ENCODE measurements at regions not wholly inside any gene's neighbourhood (a gene's known extent, or its start where the extent isn't known, plus 50 kb on each side); places are given as distances from the start of the nearest gene placed in this dataset.

DNA sequence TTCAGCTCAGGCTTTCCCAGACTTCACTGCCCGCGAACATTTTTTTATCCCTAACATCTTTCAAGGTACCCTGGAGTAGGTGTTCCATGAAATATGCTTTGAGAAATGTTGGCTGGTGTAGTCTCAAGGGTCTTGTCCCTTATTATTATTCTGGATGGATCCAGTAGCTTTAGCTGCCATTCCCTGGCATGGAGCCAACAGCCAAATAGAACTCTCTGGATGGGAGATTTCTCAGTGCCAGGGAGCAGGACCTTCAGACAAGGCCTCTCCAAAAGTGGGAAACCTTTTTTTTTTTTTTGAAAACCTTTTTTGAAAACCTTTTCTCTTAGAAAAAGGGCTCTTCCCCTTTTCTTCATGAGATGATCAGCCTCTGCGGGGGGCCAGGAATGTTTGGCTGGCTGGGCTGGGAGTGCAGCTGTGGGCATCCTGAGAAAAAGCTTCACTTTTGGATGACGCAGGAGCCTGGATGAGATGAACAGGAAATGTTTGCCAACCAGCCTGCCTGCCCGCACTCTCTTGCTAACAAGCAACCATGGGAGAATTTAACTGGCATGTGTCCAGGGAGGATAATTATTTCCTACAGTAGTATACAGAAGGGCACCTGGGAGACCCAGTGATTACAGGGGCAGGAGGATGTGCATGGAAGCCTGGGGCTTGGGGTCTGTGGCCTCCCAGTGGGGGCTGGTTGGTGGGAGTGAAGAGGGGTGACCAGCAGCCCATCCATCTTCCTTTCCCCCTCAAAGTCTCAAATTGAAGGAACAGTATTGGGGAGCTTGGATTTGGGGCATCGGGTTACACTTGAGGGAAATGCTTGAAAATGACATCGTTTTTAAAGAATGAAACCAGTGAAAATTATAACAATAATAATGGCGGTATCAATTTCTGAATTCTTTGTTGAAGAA, 109.1 kb upstream of the LRIG1 start:
- TF ChIP-seq EZH2 (IDR thresholded peaks at IDR 0.05), result no peak
- TF ChIP-seq, protein P1, sequence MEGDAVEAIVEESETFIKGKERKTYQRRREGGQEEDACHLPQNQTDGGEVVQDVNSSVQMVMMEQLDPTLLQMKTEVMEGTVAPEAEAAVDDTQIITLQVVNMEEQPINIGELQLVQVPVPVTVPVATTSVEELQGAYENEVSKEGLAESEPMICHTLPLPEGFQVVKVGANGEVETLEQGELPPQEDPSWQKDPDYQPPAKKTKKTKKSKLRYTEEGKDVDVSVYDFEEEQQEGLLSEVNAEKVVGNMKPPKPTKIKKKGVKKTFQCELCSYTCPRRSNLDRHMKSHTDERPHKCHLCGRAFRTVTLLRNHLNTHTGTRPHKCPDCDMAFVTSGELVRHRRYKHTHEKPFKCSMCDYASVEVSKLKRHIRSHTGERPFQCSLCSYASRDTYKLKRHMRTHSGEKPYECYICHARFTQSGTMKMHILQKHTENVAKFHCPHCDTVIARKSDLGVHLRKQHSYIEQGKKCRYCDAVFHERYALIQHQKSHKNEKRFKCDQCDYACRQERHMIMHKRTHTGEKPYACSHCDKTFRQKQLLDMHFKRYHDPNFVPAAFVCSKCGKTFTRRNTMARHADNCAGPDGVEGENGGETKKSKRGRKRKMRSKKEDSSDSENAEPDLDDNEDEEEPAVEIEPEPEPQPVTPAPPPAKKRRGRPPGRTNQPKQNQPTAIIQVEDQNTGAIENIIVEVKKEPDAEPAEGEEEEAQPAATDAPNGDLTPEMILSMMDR (IDR thresholded peaks at IDR 0.05), result no peak

Data from neural progenitor cell (in vitro differentiated cells).